Rectal smooth muscle tissue (tissue), 1 donor: ENCODE measurements at regions not wholly inside any gene's neighbourhood (a gene's known extent, or its start where the extent isn't known, plus 50 kb on each side); places are given as distances from the start of the nearest gene placed in this dataset.

Experiments used
- H3K27ac ChIP-seq: one replicate; pipeline ENCODE4 v1.7.0; 2013; ENCODE audit warnings: low read depth, low read length, inconsistent platforms
- H3K27me3 ChIP-seq: one replicate; pipeline ENCODE4 v1.7.0; 2013; ENCODE audit warnings: low read length; ENCODE audit not compliant: control insufficient read depth, insufficient read depth
- H3K36me3 ChIP-seq: one replicate; pipeline ENCODE4 v1.7.0; 2013; ENCODE audit warnings: low read length; ENCODE audit not compliant: control insufficient read depth, insufficient read depth
- H3K4me1 ChIP-seq: one replicate; pipeline ENCODE4 v1.7.0; 2013; ENCODE audit warnings: low read length; ENCODE audit not compliant: control insufficient read depth, insufficient read depth
- H3K4me3 ChIP-seq: one replicate; pipeline ENCODE4 v1.7.0; 2013; ENCODE audit warnings: low read length
- H3K9ac ChIP-seq: one replicate; pipeline ENCODE4 v1.7.0; 2013; ENCODE audit warnings: low read length

- Histone ChIP-seq H3K4me3 (no peak overlapping the region), H3K36me3 (no peaks in the 10 kb centered on the region), H3K27ac (no peak overlapping the region), H3K4me1 (no peaks in the 10 kb centered on the region), H3K27me3 (no peaks in the 10 kb centered on the region), H3K9ac (no peak overlapping the region)
These were observed 496.5 kb downstream of the FSCB start for GRCh38 chr14:44010595-44010994.

GRCh38 chr14:44010071-44010470 lies 497.0 kb downstream of the FSCB start:
- H3K27me3 ChIP-seq, result no peaks in the 10 kb centered on the region
- no peaks in the 10 kb centered on the region for H3K36me3 ChIP-seq
- no peaks in the 10 kb centered on the region for H3K4me1 ChIP-seq
- no peak overlapping the region for H3K9ac ChIP-seq
- no peak overlapping the region for H3K27ac ChIP-seq
- no peak overlapping the region for H3K4me3 ChIP-seq

GRCh38 chr14:44009642-44010041 lies 497.4 kb downstream of the FSCB start:
- H3K27ac ChIP-seq, result no peak overlapping the region
- no peaks in the 10 kb centered on the region for H3K4me1 ChIP-seq
- no peak overlapping the region for H3K4me3 ChIP-seq
- H3K36me3 ChIP-seq, result no peaks in the 10 kb centered on the region
- H3K9ac ChIP-seq, result no peak overlapping the region
- H3K27me3 ChIP-seq, result no peaks in the 10 kb centered on the region

- Histone ChIP-seq H3K27me3 (no peaks in the 10 kb centered on the region), H3K27ac (no peak overlapping the region), H3K36me3 (no peaks in the 10 kb centered on the region), H3K4me1 (no peaks in the 10 kb centered on the region), H3K9ac (no peak overlapping the region), H3K4me3 (no peak overlapping the region)
These were observed 518.1 kb downstream of the FSCB start for GRCh38 chr14:43988989-43989388.

- Histone ChIP-seq H3K4me1 (no peaks in the 10 kb centered on the region), H3K27me3 (no peaks in the 10 kb centered on the region), H3K9ac (no peak overlapping the region), H3K4me3 (no peak overlapping the region), H3K36me3 (no peaks in the 10 kb centered on the region), H3K27ac (no peak overlapping the region)
These were observed 523.4 kb downstream of the FSCB start for GRCh38 chr14:43983721-43984120.

GRCh38 chr14:43981135-43981768 lies 525.8 kb downstream of the FSCB start:
- Histone ChIP-seq H3K36me3 (no peaks in the 10 kb centered on the region), H3K27me3 (no peaks in the 10 kb centered on the region), H3K27ac (no peak overlapping the region), H3K9ac (no peak overlapping the region), H3K4me1 (no peaks in the 10 kb centered on the region), H3K4me3 (no peak overlapping the region)

- Histone ChIP-seq H3K27me3 (no peaks in the 10 kb centered on the region), H3K27ac (no peak overlapping the region), H3K4me3 (no peak overlapping the region), H3K36me3 (no peaks in the 10 kb centered on the region), H3K4me1 (no peaks in the 10 kb centered on the region), H3K9ac (no peak overlapping the region)
These were observed 550.3 kb downstream of the FSCB start for GRCh38 chr14:43956741-43957140.

GRCh38 chr14:43949400-43949799 lies 557.7 kb downstream of the FSCB start:
- no peak overlapping the region for H3K9ac ChIP-seq
- no peaks in the 10 kb centered on the region for H3K27me3 ChIP-seq
- H3K4me3 ChIP-seq, result no peak overlapping the region

GRCh38 chr14:43939836-43940235 lies 567.2 kb downstream of the FSCB start:
- Histone ChIP-seq H3K27me3 (no peaks in the 10 kb centered on the region), H3K27ac (no peak overlapping the region), H3K36me3 (no peaks in the 10 kb centered on the region), H3K9ac (no peak overlapping the region), H3K4me3 (no peak overlapping the region), H3K4me1 (no peaks in the 10 kb centered on the region)

More at GRCh38 chr14:43949400-43949799, 557.7 kb downstream of the FSCB start:
- Histone ChIP-seq H3K27ac (no peak overlapping the region), H3K4me1 (no peaks in the 10 kb centered on the region), H3K36me3 (no peaks in the 10 kb centered on the region)

GRCh38 chr14:43938588-43939281 lies 568.3 kb downstream of the FSCB start:
- no peak overlapping the region for H3K4me3 ChIP-seq
- H3K4me1 ChIP-seq, result no peaks in the 10 kb centered on the region
- no peaks in the 10 kb centered on the region for H3K36me3 ChIP-seq
- H3K9ac ChIP-seq, result no peak overlapping the region
- no peak overlapping the region for H3K27ac ChIP-seq
- no peaks in the 10 kb centered on the region for H3K27me3 ChIP-seq

GRCh38 chr14:43937001-43937400 lies 570.1 kb downstream of the FSCB start:
- Histone ChIP-seq H3K4me3 (no peak overlapping the region), H3K36me3 (no peaks in the 10 kb centered on the region), H3K27ac (no peak overlapping the region), H3K9ac (no peak overlapping the region), H3K4me1 (no peaks in the 10 kb centered on the region), H3K27me3 (no peaks in the 10 kb centered on the region)

GRCh38 chr14:43934102-43934501 lies 573.0 kb downstream of the FSCB start:
- no peaks in the 10 kb centered on the region for H3K4me1 ChIP-seq
- H3K4me3 ChIP-seq, result no peak overlapping the region
- H3K27ac ChIP-seq, result no peak overlapping the region
- no peaks in the 10 kb centered on the region for H3K36me3 ChIP-seq
- no peaks in the 10 kb centered on the region for H3K27me3 ChIP-seq
- no peak overlapping the region for H3K9ac ChIP-seq
